Esophagus squamous epithelium (tissue), 4 donors: ENCODE measurements at regions not wholly inside any gene's neighbourhood (a gene's known extent, or its start where the extent isn't known, plus 50 kb on each side); places are given as distances from the start of the nearest gene placed in this dataset.

Source experiments
- POLR2A ChIP-seq, 4 donors: fragments of 450-650 bp; IDR thresholded peaks; one replicate each; pipeline ENCODE4 v1.6.1; 2017; ENCODE audit warnings: antibody characterized with exemption in 4 of 4, mild to moderate bottlenecking in 4 of 4, moderate library complexity in 3 of 4
- TF ChIP-seq, protein P1 (sequence below), 6 experiments: fragments of 450-650 bp in 4 of 6; fragments of 200-600 bp in 2 of 6; sonication (generic) in 2 of 6; IDR thresholded peaks; one replicate each; pipeline ENCODE4 v1.5.1; 2016 to 2019; ENCODE audit warnings: antibody characterized with exemption in 6 of 6, mild to moderate bottlenecking in 4 of 6, moderate library complexity in 4 of 6

DNA sequence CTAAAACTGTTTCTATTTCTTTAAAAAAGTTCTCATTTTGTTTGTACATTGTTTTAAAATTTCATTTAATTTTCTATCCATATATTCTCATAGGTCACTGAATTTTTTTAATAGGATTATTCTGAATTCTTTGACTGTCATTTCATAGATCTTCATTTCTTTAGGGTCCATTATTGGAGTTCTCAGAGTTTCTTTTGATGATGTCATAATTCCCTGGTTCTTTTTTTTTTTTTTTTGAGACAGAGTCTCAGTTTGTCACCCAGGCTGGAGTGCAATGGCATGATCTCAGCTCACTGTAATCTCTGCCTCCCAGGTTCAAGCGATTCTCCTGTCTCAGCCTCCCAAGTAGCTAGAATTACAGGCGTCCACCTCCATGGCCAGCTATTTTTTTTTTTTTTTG is 89.9 kb downstream of the DMRT2 start:
- TF ChIP-seq, protein P1, sequence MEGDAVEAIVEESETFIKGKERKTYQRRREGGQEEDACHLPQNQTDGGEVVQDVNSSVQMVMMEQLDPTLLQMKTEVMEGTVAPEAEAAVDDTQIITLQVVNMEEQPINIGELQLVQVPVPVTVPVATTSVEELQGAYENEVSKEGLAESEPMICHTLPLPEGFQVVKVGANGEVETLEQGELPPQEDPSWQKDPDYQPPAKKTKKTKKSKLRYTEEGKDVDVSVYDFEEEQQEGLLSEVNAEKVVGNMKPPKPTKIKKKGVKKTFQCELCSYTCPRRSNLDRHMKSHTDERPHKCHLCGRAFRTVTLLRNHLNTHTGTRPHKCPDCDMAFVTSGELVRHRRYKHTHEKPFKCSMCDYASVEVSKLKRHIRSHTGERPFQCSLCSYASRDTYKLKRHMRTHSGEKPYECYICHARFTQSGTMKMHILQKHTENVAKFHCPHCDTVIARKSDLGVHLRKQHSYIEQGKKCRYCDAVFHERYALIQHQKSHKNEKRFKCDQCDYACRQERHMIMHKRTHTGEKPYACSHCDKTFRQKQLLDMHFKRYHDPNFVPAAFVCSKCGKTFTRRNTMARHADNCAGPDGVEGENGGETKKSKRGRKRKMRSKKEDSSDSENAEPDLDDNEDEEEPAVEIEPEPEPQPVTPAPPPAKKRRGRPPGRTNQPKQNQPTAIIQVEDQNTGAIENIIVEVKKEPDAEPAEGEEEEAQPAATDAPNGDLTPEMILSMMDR (IDR thresholded peaks at IDR 0.05): no peak
- no peak for TF ChIP-seq POLR2A (IDR thresholded peaks at IDR 0.05)
